NCI-H82 treated with DMSO at 0.1 percent for 48 hours (cell line): ENCODE measurements at regions not wholly inside any gene's neighbourhood (a gene's known extent, or its start where the extent isn't known, plus 50 kb on each side); places are given as distances from the start of the nearest gene placed in this dataset.

Source experiments
- DNase-seq: peaks from one replicate; lab custom pipeline; 2025; ENCODE audit not compliant: unreplicated experiment; lab: John Stamatoyannopoulos, UW

DNA sequence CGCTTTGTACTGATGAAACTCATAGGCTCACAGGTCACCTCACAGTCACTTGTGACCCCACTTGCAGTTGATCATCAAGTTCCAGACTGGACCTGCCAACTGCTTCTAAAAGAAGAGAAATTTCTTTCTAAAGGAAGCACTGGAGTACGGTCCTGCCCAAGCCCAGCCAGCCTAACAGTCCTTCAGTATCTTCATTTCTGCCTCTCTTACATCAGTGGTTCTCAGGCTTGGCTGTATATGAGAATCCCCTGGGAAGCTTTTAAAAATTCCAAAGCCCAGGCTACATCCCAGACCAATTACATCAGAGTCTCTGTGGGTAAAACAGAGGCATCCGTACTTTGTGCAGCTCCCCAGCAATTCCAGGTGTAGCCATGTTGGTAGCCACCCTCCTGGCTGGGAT, 282.1 kb downstream of the NFIB start:
- DNase-seq = no peak

DNA sequence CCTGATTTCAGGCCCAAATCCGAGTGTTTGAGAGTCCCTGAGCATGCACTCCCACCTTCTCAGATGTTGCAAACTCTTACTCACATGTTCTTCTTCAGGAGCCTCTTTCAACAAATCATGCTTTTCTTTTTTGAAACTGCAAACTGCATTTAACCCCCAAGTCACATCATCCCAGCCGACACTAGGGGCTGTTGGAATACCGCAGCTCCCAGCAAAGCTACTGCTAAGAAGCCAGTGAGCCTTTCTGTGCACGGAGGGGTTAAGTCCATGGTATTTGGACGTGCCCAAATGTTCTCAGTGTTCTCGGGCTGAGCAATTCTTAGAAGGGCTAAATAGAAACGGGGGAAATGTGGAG, 282.9 kb downstream of the NFIB start:
- no peak for DNase-seq

DNA sequence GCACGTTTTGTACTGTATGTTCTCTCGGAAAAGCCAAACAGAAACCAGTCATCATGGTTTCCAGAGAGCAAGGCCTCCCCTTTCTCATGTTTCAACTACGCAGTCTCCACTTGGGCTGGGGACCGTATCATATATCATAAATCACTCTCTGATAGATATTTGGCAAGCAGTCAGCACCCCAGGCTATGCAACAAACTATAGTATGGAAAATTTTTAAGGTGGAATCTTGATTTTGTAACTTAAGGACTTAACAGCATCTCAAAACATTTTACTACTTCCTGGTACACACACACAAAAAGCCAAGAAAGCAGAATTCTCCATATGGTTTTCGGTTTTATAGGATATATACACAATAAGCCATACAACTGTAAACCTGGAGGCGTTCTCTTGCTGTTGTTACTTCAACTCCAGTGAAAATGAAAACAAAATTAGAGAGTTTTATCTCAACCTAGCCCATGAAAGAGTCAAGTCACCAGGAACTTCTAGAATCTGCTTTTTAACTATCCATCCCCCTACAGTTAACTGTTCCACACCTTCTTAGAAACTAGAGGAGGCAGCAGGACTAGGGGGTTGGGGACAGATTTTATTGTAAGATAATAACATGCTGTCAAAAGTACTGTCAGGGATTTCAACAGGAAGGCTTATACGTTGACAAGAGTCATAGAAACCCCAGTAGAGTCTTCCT, 283.4 kb downstream of the NFIB start:
- no peak for DNase-seq

- no peak for DNase-seq
Measured at GRCh38 chr9:14029806-14030374, 284.1 kb downstream of the NFIB start.

DNA sequence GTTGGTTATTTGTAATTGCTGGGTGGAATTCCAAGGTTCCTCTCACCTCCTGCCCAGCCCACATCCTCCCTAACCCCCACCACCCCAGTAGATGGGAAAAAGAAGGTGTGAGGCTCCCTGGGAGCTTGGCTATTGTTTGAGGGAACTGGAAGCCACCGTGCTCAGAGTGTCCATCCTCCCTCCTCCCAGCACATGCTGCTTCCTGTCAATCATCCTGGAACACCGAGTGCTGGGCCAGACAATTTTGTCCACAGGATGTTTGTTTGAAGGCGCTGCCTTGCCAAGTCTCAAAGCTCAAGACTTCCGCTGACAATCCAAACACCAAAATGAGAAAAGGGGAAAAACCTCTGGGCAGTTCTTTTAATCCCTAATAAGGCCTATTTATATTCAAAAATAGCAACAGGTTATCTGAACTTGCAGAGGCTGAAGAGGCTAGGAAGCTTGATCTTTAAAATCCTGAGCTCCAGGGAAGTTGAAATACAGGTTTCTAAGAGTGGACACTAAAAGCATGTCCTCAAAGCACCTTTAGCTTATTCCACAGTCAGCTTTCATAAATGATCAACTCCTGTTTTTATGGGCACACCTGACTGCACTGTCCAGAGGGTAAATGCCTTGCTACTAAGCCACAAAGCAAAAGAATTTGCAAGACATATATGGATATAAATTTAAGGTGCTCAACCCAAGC, 286.7 kb downstream of the NFIB start:
- DNase-seq = no peak

DNA sequence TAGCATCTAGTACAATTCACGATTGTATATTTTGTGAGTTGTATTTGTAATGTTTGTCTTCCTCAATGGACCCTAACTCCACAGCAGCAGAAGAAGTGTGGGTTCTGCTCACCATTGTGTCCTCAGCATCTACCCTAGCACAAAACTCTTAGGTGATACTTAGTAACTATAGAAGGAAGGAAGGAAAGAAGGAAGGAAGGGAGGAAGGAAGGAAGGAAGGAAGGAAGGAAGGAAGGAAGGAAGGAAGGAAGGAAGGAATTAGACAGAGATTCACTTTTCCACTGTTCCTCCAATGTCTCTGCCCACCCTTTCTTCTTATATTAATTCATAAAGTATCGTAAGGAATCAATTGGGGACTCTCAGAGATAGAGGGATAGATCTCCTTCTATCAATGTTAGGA, 288.2 kb downstream of the NFIB start:
- DNase-seq = no peak

DNA sequence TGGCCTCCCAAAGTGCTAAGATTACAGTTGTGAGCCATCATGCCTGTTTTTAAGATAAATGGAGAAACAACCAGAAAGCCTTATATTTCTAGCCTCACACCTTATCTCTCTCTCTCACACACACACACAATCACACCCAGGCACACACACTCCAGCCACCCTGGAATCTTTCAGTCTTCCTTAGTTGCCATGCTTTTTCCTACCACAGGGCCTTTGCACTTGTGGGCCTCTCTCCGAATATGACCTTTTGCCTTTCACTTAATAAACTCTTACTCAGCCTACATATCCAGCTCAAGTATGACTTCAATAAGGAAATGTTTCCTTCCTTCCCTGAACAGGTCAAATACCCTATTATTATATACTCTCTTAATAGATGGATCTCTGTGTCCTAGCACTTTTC, 290.7 kb downstream of the NFIB start:
- DNase-seq = no peak

- DNase-seq = no peak
Measured at GRCh38 chr9:14021871-14022525, 291.9 kb downstream of the NFIB start.

- no peak for DNase-seq
Measured at GRCh38 chr9:14018081-14018480, 295.9 kb downstream of the NFIB start.

GRCh38 chr9:14014744-14015143, 299.2 kb downstream of the NFIB start:
- no peak for DNase-seq

DNA sequence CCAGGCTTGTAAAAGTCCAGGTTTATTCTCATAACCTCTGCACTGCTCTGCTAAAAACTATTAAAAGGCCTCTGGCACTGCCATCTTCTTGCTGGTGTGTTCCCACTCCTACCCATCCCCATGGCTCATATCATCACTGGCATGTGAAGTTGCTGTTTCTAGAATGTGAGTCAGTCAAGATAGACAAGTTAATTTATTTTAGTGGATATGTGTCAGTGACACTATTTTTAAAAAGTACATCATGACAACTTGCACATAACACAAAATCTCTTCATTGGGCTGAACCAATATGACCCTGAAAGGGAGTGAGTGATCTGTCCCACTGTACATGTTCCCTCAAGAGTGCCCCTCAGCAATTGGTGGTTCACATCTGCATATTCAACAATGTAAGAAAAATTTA, 299.7 kb downstream of the NFIB start:
- DNase-seq = no peak

GRCh38 chr9:14011799-14012560, 302.0 kb downstream of the NFIB start:
- DNase-seq = no peak

- no peak for DNase-seq
Measured at GRCh38 chr9:14007190-14007769, 306.7 kb downstream of the NFIB start.

- DNase-seq = no peak
Measured at GRCh38 chr9:14006386-14007187, 307.4 kb downstream of the NFIB start.

DNA sequence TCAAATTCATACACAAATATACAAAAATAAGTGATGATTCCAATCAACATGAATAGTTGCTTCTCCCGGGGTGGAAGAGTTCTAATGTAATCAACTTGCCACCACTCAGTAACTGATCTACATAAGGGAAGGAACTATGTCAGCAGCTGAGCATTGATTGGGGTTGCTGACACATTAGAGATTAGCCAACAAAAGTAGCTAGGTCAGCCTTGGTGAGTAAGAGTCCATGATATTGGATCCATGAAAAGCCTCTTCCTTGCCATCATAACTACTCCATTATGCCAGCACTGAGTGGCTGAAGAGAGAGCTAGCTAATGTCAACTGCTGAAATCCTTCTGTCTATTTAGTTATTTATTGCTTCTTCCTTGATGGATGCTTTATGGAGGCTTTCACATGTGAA, 309.8 kb downstream of the NFIB start:
- DNase-seq = no peak

DNA sequence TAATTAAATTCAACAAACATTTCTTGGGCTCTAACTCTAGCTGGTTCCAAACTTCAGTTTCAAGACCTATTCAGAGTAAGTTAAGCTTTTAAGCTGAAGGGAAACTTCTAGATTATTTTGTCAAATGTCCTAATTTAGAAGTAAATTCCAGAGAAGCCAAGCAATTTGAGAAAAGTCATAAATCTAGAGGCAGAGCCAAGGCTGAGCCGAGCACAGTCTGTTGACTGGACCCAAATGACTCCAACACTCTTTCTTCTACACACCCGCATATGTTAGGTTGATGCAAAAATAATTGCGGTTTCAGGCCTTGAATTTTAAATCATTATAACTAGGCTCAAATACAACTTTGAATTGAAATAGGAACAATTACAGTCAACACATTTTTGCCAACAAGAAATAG, 319.7 kb downstream of the NFIB start:
- DNase-seq = no peak

DNA sequence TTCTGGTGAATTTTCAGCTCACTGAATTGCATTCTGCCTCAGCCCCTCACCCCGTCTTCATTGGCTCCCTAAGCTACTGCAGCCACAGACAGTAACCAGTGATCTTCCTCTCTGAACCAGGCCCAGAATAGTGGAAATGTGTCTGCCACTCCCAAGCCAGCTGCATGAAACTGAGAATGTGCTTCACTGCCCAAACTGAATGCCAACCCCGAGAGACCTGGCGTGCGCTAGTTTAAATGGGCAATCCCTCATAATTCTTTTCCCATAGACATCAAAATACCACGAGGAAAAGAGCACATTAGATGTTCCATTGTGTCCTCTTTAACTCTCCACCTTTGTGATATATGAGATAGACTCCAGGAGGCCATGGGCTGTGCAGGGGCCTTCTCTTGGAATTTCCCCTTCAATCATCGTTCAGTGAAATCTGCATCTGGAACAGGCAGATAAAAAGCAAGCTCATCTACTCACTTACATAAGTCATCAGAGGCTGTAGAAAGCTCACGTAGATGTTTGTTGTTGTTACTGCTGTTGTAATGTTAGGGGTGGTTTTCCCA, 320.2 kb downstream of the NFIB start:
- DNase-seq = no peak

DNA sequence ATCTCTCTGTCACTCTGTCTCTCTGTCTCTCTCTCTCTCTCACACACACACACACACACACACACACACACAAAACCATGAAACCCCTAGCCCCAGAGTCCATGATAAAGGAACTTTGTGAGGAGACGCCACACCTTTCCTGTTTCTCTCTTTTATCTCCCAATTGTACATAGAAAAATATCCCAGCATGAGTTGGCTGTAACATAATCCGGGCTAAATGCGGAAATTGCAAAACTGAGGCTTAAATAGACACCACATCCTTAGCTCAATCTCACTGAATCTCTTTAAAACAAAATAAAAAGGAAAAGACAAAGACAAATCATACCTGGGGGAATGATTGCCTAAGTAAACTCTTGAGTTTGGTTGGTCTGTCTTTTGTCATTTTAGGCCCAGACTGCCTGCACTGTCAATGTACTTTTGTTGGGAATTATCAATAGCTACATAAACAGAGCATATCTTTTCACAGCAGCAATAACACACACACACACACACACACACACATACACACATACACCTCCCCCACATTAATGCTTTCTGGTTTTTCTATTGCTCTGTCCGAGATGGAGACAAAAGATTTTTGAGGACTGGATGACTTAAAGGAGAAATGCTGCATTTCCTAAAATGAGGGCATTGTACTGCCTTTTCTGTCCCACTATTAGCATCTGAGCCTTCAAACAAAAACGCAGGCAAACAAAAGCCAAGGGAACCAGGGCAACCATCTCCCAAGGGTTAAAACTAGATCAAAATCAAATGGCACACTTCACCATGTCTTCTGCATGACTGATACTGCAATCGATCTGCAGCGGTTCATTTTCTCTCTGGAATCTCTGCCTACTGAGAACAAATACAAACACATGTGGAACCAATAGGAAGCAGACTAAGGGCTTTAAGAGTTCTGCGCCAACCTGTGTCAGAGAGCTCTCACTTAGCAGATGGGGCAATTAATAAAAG, 321.5 kb downstream of the NFIB start:
- DNase-seq = no peak

DNA sequence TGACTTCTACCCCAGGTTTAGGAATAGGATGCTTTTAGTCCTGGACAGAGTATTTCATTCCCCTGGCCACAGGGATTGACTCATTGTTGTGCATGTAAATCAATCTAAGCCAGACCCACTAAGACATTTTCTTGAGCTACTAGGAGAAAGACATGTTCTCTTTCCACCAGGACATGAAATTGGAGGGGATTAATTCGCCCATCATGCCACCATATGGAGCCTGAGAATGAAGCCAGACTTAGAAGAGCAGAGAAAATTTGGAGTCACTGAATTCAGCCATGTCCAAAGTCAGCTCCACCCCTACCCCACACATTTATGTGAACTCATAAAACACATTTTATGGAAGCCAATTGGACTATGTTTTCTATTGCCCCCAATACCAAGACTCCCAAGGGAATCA, 322.5 kb downstream of the NFIB start:
- DNase-seq = no peak
